ENCODE measurements at regions not wholly inside any gene's neighbourhood (a gene's known extent, or its start where the extent isn't known, plus 50 kb on each side); places are given as distances from the start of the nearest gene placed in this dataset.

DNA sequence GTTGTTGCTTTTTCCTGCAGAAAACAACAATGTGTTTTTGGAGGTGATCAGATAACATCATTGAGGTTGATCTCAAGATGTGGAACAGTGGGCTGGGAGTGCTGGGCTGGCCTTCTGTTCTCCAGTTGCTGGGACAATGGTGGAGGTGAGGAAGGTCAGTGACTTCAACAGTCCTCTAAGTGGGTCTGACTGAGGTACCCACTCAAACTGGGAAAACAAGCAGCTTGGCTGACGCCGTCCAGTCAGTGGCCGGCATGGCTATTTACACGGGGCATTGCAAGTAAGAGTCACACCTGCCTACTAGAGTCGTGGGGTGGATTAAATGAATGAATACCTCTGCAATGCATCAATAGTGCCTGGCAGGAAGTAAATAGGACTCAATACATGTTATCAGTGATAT lies 386.7 kb upstream of the ZFHX3 start:
- TF ChIP-seq, protein P1, sequence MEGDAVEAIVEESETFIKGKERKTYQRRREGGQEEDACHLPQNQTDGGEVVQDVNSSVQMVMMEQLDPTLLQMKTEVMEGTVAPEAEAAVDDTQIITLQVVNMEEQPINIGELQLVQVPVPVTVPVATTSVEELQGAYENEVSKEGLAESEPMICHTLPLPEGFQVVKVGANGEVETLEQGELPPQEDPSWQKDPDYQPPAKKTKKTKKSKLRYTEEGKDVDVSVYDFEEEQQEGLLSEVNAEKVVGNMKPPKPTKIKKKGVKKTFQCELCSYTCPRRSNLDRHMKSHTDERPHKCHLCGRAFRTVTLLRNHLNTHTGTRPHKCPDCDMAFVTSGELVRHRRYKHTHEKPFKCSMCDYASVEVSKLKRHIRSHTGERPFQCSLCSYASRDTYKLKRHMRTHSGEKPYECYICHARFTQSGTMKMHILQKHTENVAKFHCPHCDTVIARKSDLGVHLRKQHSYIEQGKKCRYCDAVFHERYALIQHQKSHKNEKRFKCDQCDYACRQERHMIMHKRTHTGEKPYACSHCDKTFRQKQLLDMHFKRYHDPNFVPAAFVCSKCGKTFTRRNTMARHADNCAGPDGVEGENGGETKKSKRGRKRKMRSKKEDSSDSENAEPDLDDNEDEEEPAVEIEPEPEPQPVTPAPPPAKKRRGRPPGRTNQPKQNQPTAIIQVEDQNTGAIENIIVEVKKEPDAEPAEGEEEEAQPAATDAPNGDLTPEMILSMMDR (IDR thresholded peaks at IDR 0.05): no peak
- TF ChIP-seq POLR2AphosphoS5 (IDR thresholded peaks at IDR 0.05): no peak
- no peak for TF ChIP-seq EP300 (IDR thresholded peaks at IDR 0.05)
- no peak for TF ChIP-seq POLR2A (IDR thresholded peaks at IDR 0.05)

Data from upper lobe of left lung (tissue), 4 donors.